Caco-2 (cell line): ENCODE measurements at regions not wholly inside any gene's neighbourhood (a gene's known extent, or its start where the extent isn't known, plus 50 kb on each side); places are given as distances from the start of the nearest gene placed in this dataset.

Experiments used
- BruUV-seq: library from RNA; stranded (reverse); fragments of 400-500 nt; replicated peaks from 2 replicates; lab custom pipeline; 2021; lab: Mats Ljungman, UMichigan
- CTCF ChIA-PET: fragments of 300-600 bp; sonication (Branson Sonifier 250); formaldehyde crosslinking; loops from one replicate; lab custom pipeline; 2022; ENCODE audit warnings: antibody characterized with exemption; lab: Charles Lee
- POLR2A ChIA-PET: fragments of 300-600 bp; sonication (Branson Sonifier 250); formaldehyde crosslinking; loops from one replicate; lab custom pipeline; 2022; ENCODE audit warnings: antibody characterized with exemption; lab: Charles Lee
- DNase-seq, 2 experiments: peaks; one replicate each; pipeline versions ENCODE4 v3.0.0 to v3.0.0-alpha.2; 2020 to 2022
- H3K27me3 ChIP-seq: replicated peaks from 2 replicates; pipeline ENCODE4 v1.6.0; 2011; ENCODE audit warnings: low read length; ENCODE audit not compliant: control insufficient read depth, insufficient read depth
- H3K36me3 ChIP-seq: 2 replicates; pipeline ENCODE4 v1.5.1; 2011; ENCODE audit warnings: low read length; ENCODE audit not compliant: control insufficient read depth, insufficient read depth
- H3K4me1 ChIP-seq: fragments of 250-450 bp; sonication (Bioruptor Pico); 2 replicates; pipeline ENCODE4 v1.5.1; 2020; ENCODE audit warnings: mild to moderate bottlenecking
- H3K4me3 ChIP-seq: 2 replicates; pipeline ENCODE4 v1.5.1; 2011; ENCODE audit warnings: low read depth, mild to moderate bottlenecking, control low read depth, low read length
- H3K9me3 ChIP-seq: fragments of 250-450 bp; sonication (Bioruptor Pico); 2 replicates; pipeline ENCODE4 v1.5.1; 2020; ENCODE audit warnings: mild to moderate bottlenecking, moderate library complexity
- H3K27ac Mint-ChIP-seq: one replicate; pipeline ENCODE4 v1.8.0; 2022; ENCODE audit warnings: mixed read lengths; ENCODE audit not compliant: unreplicated experiment
- H3K27me3 Mint-ChIP-seq: one replicate; pipeline ENCODE4 v1.8.0; 2022; ENCODE audit warnings: mixed read lengths; ENCODE audit not compliant: insufficient read depth, unreplicated experiment
- H3K36me3 Mint-ChIP-seq: one replicate; pipeline ENCODE4 v1.8.0; 2022; ENCODE audit warnings: mild to moderate bottlenecking, mixed read lengths; ENCODE audit not compliant: insufficient read depth, unreplicated experiment
- H3K4me1 Mint-ChIP-seq: one replicate; pipeline ENCODE4 v1.8.0; 2022; ENCODE audit warnings: low read depth, mixed read lengths; ENCODE audit not compliant: unreplicated experiment
- H3K4me3 Mint-ChIP-seq: one replicate; pipeline ENCODE4 v1.8.0; 2022; ENCODE audit warnings: mild to moderate bottlenecking, moderate library complexity, mixed read lengths; ENCODE audit not compliant: unreplicated experiment
- H3K9me3 Mint-ChIP-seq: one replicate; pipeline ENCODE4 v1.8.0; 2022; ENCODE audit warnings: mixed read lengths; ENCODE audit not compliant: unreplicated experiment
- CTCF ChIP-seq, 2 experiments: fragments of 200-600 bp in 1 of 2; IDR thresholded peaks; 1 replicate in 1 of 2; 2 replicates in 1 of 2; pipeline versions ENCODE4 v1.5.1 to v1.8.0; 2011 to 2022; ENCODE audit warnings: antibody characterized with exemption in 1 of 2, control low read depth in 1 of 2, inconsistent platforms in 1 of 2, low read depth in 1 of 2, low read length in 1 of 2, mild to moderate bottlenecking in 1 of 2, moderate library complexity in 1 of 2; ENCODE audit not compliant: insufficient read depth in 1 of 2, severe bottlenecking in 1 of 2, unreplicated experiment in 1 of 2
- intact Hi-C: fragments of 100-400 bp; cut with micrococcal nuclease; formaldehyde crosslinking; loops from one replicate; pipeline ENCODE4 v1.10.0; 2022; ENCODE audit not compliant: unreplicated experiment

GRCh38 chr12:104835317-104835716 is 122.8 kb downstream of the SLC41A2 start:
- Histone ChIP-seq H3K27me3 (no peaks in the 10 kb centered on the region), H3K4me1 (no peaks in the 10 kb centered on the region), H3K4me3 (no peak overlapping the region), H3K36me3 (no peaks in the 10 kb centered on the region), H3K9me3 (no peaks in the 10 kb centered on the region)
- H3K4me1 Mint-ChIP-seq = no peaks in the 10 kb centered on the region
- ChIA-PET CTCF (no interaction called here), POLR2A (no interaction called here)
- no peak for DNase-seq
- intact Hi-C loops = no loop called here
- no TSS peak for BruUV-seq
- no peak overlapping the region for H3K27ac Mint-ChIP-seq
- H3K36me3 Mint-ChIP-seq = no peaks in the 10 kb centered on the region
- H3K27me3 Mint-ChIP-seq = no peaks in the 10 kb centered on the region
- no peak for TF ChIP-seq CTCF (IDR thresholded peaks at IDR 0.05; ENCODE audit: insufficient read depth in 1 of 2, low read depth in 1 of 2, low read length in 1 of 2, severe bottlenecking in 1 of 2, unreplicated experiment in 1 of 2)
- no peak overlapping the region for H3K4me3 Mint-ChIP-seq
- no peaks in the 10 kb centered on the region for H3K9me3 Mint-ChIP-seq

GRCh38 chr12:104834607-104835006 is 123.5 kb downstream of the SLC41A2 start:
- Histone ChIP-seq H3K4me3 (no peak overlapping the region), H3K27me3 (no peaks in the 10 kb centered on the region), H3K4me1 (no peaks in the 10 kb centered on the region), H3K9me3 (no peaks in the 10 kb centered on the region), H3K36me3 (no peaks in the 10 kb centered on the region)
- H3K9me3 Mint-ChIP-seq = no peaks in the 10 kb centered on the region
- POLR2A ChIA-PET = no interaction called here
- intact Hi-C loops = no loop called here
- no peaks in the 10 kb centered on the region for H3K27me3 Mint-ChIP-seq
- no peak for TF ChIP-seq CTCF (IDR thresholded peaks at IDR 0.05; ENCODE audit: insufficient read depth in 1 of 2, low read depth in 1 of 2, low read length in 1 of 2, severe bottlenecking in 1 of 2, unreplicated experiment in 1 of 2)
- H3K4me3 Mint-ChIP-seq = no peak overlapping the region
- H3K27ac Mint-ChIP-seq = no peak overlapping the region
- CTCF ChIA-PET = no interaction called here
- no peak for DNase-seq
- no TSS peak for BruUV-seq
- no peaks in the 10 kb centered on the region for H3K4me1 Mint-ChIP-seq
- no peaks in the 10 kb centered on the region for H3K36me3 Mint-ChIP-seq

- H3K4me1 Mint-ChIP-seq = no peaks in the 10 kb centered on the region
- intact Hi-C loops = no loop called here
- POLR2A ChIA-PET = no interaction called here
- no TSS peak for BruUV-seq
- no peaks in the 10 kb centered on the region for H3K27me3 ChIP-seq
- H3K27ac Mint-ChIP-seq = no peak overlapping the region
- H3K9me3 ChIP-seq = no peaks in the 10 kb centered on the region
- H3K4me1 ChIP-seq = no peaks in the 10 kb centered on the region
- DNase-seq = no peak
- no peaks in the 10 kb centered on the region for H3K9me3 Mint-ChIP-seq
- CTCF ChIA-PET = no interaction called here
- H3K36me3 ChIP-seq = no peaks in the 10 kb centered on the region
- H3K4me3 ChIP-seq = no peak overlapping the region
- no peaks in the 10 kb centered on the region for H3K36me3 Mint-ChIP-seq
- H3K27me3 Mint-ChIP-seq = no peaks in the 10 kb centered on the region
- no peak for TF ChIP-seq CTCF (IDR thresholded peaks at IDR 0.05; ENCODE audit: insufficient read depth in 1 of 2, low read depth in 1 of 2, low read length in 1 of 2, severe bottlenecking in 1 of 2, unreplicated experiment in 1 of 2)
- H3K4me3 Mint-ChIP-seq = no peak overlapping the region
These were observed 124.3 kb downstream of the SLC41A2 start for GRCh38 chr12:104833756-104834155.
